Loucy (cell line): ENCODE measurements at regions not wholly inside any gene's neighbourhood (a gene's known extent, or its start where the extent isn't known, plus 50 kb on each side); places are given as distances from the start of the nearest gene placed in this dataset.

Source experiments
- H2AFZ ChIP-seq: fragments of 200-600 bp; sonication (generic); 2 replicates; pipeline ENCODE4 v1.6.0; 2016; ENCODE audit warnings: antibody characterized with exemption, mild to moderate bottlenecking, low read length, moderate library complexity
- H3F3A ChIP-seq: fragments of 200-600 bp; 2 replicates; pipeline ENCODE4 v1.6.0; 2016; ENCODE audit warnings: antibody characterized with exemption, low read depth, mild to moderate bottlenecking
- H3K27me3 ChIP-seq: fragments of 200-600 bp; sonication (generic); 2 replicates; pipeline ENCODE4 v1.6.1; 2014; ENCODE audit warnings: low read length, mild to moderate bottlenecking; ENCODE audit not compliant: insufficient read depth, poor library complexity, severe bottlenecking
- H3K36me3 ChIP-seq: fragments of 200-600 bp; sonication (generic); 2 replicates; pipeline ENCODE4 v1.6.1; 2016; ENCODE audit warnings: low read length; ENCODE audit not compliant: insufficient read depth
- H3K4me1 ChIP-seq: fragments of 200-600 bp; sonication (generic); 2 replicates; pipeline ENCODE4 v1.5.1; 2014; ENCODE audit warnings: low read length, mild to moderate bottlenecking; ENCODE audit not compliant: insufficient read depth, poor library complexity, severe bottlenecking
- H3K4me2 ChIP-seq: fragments of 200-600 bp; sonication (generic); 2 replicates; pipeline ENCODE4 v1.6.0; 2014; ENCODE audit warnings: antibody characterized with exemption, low read length, low read depth, mild to moderate bottlenecking; ENCODE audit not compliant: poor library complexity, severe bottlenecking
- H3K4me3 ChIP-seq: fragments of 200-600 bp; sonication (generic); 2 replicates; pipeline ENCODE4 v1.5.1; 2014; ENCODE audit warnings: low read length, mild to moderate bottlenecking, mixed read lengths; ENCODE audit not compliant: poor library complexity, severe bottlenecking
- H3K79me2 ChIP-seq: fragments of 200-600 bp; sonication (generic); 2 replicates; pipeline ENCODE4 v1.6.1; 2014; ENCODE audit warnings: low read length; ENCODE audit not compliant: insufficient read depth
- H3K9ac ChIP-seq: fragments of 200-600 bp; sonication (generic); 2 replicates; pipeline ENCODE4 v1.6.0; 2014; ENCODE audit warnings: mild to moderate bottlenecking, low read depth, low read length, moderate library complexity; ENCODE audit not compliant: poor library complexity, severe bottlenecking
- H3K9me2 ChIP-seq: fragments of 200-600 bp; sonication (generic); replicated peaks from 2 replicates; pipeline ENCODE4 v1.6.1; 2016; ENCODE audit warnings: low read depth, low read length, mixed read lengths
- H3K9me3 ChIP-seq: fragments of 200-600 bp; sonication (generic); 2 replicates; pipeline ENCODE4 v1.6.1; 2014; ENCODE audit warnings: mild to moderate bottlenecking, antibody characterized with exemption, low read length, low read depth; ENCODE audit not compliant: insufficient read depth
- H4K20me1 ChIP-seq: fragments of 200-600 bp; sonication (generic); 2 replicates; pipeline ENCODE4 v1.6.0; 2014; ENCODE audit warnings: antibody characterized with exemption, low read length, mild to moderate bottlenecking; ENCODE audit not compliant: insufficient read depth, poor library complexity, severe bottlenecking
- CTCF ChIP-seq: fragments of 200-600 bp; sonication (generic); conservative IDR thresholded peaks from 2 replicates; pipeline ENCODE4 v1.5.1; 2014; ENCODE audit warnings: mild to moderate bottlenecking, antibody characterized with exemption, low read length
- EZH2phosphoT487 ChIP-seq: fragments of 200-600 bp; IDR thresholded peaks from 2 replicates; pipeline ENCODE4 v1.6.1; 2018; ENCODE audit warnings: antibody characterized with exemption, mild to moderate bottlenecking, moderate library complexity, borderline replicate concordance

- Histone ChIP-seq H4K20me1 (no peaks in the 10 kb centered on the region), H3F3A (no peaks in the 10 kb centered on the region), H3K4me3 (no peak overlapping the region), H3K36me3 (no peaks in the 10 kb centered on the region), H3K4me2 (no peak overlapping the region), H3K4me1 (no peaks in the 10 kb centered on the region), H3K9me2 (no peaks in the 10 kb centered on the region), H3K9me3 (no peaks in the 10 kb centered on the region), H3K27me3 (no peaks in the 10 kb centered on the region), H3K79me2 (no peaks in the 10 kb centered on the region), H2AFZ (no peak overlapping the region), H3K9ac (no peak overlapping the region)
- TF ChIP-seq CTCF (no peak), EZH2phosphoT487 (no peak)
Observed at GRCh38 chr1:73326663-73327062, 871.3 kb downstream of the LRRIQ3 start.

DNA sequence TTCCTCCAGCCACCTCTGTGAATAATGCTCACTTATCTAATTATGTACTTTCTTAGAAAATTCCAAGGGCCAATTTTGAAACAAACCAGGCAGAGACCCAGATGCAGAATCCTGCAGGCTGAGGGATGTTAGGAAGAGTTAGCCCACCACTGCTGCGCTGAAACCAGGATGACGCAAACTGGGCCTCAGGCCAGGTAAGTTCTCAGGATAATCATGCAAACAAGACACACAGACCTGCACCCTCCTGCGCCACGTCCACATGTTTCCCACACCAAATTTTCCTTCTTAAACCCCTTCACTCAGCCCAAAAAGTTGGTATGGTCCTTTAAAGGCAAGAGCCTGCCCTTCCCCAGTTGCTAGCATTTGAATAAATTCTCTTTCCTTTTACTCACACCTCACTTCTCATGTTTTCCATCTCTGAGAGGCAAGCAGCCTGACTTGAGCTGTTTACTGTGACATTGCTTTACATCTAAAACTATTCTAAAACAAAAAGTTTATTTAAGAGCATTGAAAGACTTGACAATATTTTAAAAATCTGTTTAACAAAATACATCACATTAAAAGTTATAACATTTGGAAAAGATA, 887.1 kb downstream of the LRRIQ3 start:
- Histone ChIP-seq H4K20me1 (no peaks in the 10 kb centered on the region), H3K79me2 (no peaks in the 10 kb centered on the region), H3K4me2 (no peak overlapping the region), H3K4me1 (no peaks in the 10 kb centered on the region), H3K9me3 (no peaks in the 10 kb centered on the region), H3K27me3 (no peaks in the 10 kb centered on the region), H2AFZ (no peak overlapping the region), H3F3A (no peaks in the 10 kb centered on the region), H3K4me3 (no peak overlapping the region), H3K9me2 (no peaks in the 10 kb centered on the region), H3K9ac (no peak overlapping the region), H3K36me3 (no peaks in the 10 kb centered on the region)
- TF ChIP-seq CTCF (no peak), EZH2phosphoT487 (no peak)

DNA sequence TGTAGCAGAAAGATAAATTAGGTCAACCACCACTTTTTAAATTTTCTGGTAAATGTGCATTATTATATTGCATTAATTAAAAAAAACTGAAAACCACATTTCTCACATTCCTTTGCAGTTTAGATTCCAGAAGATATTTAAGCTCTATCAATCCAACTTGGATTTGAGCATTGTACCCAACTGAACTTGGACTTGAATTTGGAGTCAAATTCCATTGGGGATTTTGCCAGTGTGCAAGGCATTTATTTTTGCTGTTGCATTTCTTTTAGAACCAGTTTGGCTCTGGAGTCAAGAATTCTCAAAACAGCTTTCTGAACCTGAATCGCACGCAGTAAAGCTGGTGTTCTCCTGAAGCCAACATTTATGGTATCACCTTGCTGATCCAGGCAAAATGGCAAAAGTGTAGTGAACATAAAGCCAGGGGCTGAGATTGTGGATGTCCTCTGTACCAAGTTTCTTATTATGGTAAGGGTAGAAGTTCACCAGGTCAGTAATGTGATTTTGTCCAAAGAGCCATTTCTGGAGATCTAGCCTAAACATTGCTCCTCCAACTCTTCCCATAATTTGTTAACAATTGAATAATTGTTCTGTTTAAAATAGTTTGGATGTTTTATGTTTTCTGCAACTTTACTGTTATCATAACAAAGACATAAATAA, 890.9 kb downstream of the LRRIQ3 start:
- H3F3A ChIP-seq = no peaks in the 10 kb centered on the region
- H2AFZ ChIP-seq = no peak overlapping the region
- no peak overlapping the region for H3K4me2 ChIP-seq
- no peak overlapping the region for H3K9ac ChIP-seq
- H4K20me1 ChIP-seq = no peaks in the 10 kb centered on the region
- H3K36me3 ChIP-seq = no peaks in the 10 kb centered on the region
- H3K9me3 ChIP-seq = no peaks in the 10 kb centered on the region
- H3K27me3 ChIP-seq = no peaks in the 10 kb centered on the region
- no peak for TF ChIP-seq CTCF
- TF ChIP-seq EZH2phosphoT487 = no peak
- no peak overlapping the region for H3K4me3 ChIP-seq
- H3K9me2 ChIP-seq = no peaks in the 10 kb centered on the region
- no peaks in the 10 kb centered on the region for H3K4me1 ChIP-seq
- H3K79me2 ChIP-seq = no peaks in the 10 kb centered on the region
